WTC11 (cell line): ENCODE measurements at regions not wholly inside any gene's neighbourhood (a gene's known extent, or its start where the extent isn't known, plus 50 kb on each side); places are given as distances from the start of the nearest gene placed in this dataset.

ENCODE experiments used
- ATAC-seq: fragments of 200-7000 bp; cut with Tn5 transposase; 2 replicates; pipeline ENCODE4 v1.10.0; 2021; ENCODE audit warnings: mild to moderate bottlenecking, moderate library complexity
- CTCF ChIA-PET: fragments of 300-600 bp; sonication (Branson Sonifier 250); formaldehyde crosslinking; loops from one replicate; lab custom pipeline; 2021; ENCODE audit warnings: antibody characterized with exemption; lab: Charles Lee
- POLR2A ChIA-PET: fragments of 350-600 bp; sonication (Branson Sonifier 250); formaldehyde crosslinking; loops from one replicate; lab custom pipeline; 2021; ENCODE audit warnings: antibody characterized with exemption; lab: Charles Lee
- DNase-seq: peaks from one replicate; pipeline ENCODE4 v3.0.0; 2021; ENCODE audit warnings: low spot score
- H3K27ac Mint-ChIP-seq: 2 replicates; pipeline ENCODE4 v1.8.0; 2021; ENCODE audit warnings: mixed read lengths
- H3K27me3 Mint-ChIP-seq: 2 replicates; pipeline ENCODE4 v1.8.0; 2021; ENCODE audit warnings: low read depth, mild to moderate bottlenecking, moderate library complexity, mixed read lengths
- H3K36me3 Mint-ChIP-seq: 2 replicates; pipeline ENCODE4 v1.8.0; 2021; ENCODE audit warnings: mixed read lengths
- H3K4me1 Mint-ChIP-seq: 2 replicates; pipeline ENCODE4 v1.8.0; 2022; ENCODE audit warnings: mixed read lengths
- H3K4me3 Mint-ChIP-seq: 2 replicates; pipeline ENCODE4 v1.8.0; 2021; ENCODE audit warnings: mild to moderate bottlenecking, moderate library complexity, mixed read lengths
- H3K9me3 Mint-ChIP-seq: 2 replicates; pipeline ENCODE4 v1.8.0; 2021; ENCODE audit warnings: mixed read lengths
- AFF4 ChIP-seq: sonication (generic); formaldehyde crosslinking; IDR thresholded peaks from 2 replicates; pipeline ENCODE4 v1.8.1; 2023; ENCODE audit warnings: mild to moderate bottlenecking, missing genetic modification reagents, borderline replicate concordance
- CREB1 ChIP-seq: sonication (generic); formaldehyde crosslinking; IDR thresholded peaks from 2 replicates; pipeline ENCODE4 v1.8.0; 2023; ENCODE audit warnings: mild to moderate bottlenecking, missing genetic modification reagents
- E2F1 ChIP-seq: sonication (generic); formaldehyde crosslinking; IDR thresholded peaks from 2 replicates; pipeline ENCODE4 v1.8.0; 2022; ENCODE audit warnings: mild to moderate bottlenecking, missing genetic modification reagents
- E2F4 ChIP-seq: sonication (generic); formaldehyde crosslinking; IDR thresholded peaks from 2 replicates; pipeline ENCODE4 v1.8.1; 2022; ENCODE audit warnings: low read depth, mild to moderate bottlenecking, moderate library complexity, missing genetic modification reagents, borderline replicate concordance
- FOXK1 ChIP-seq: sonication (generic); formaldehyde crosslinking; IDR thresholded peaks from 2 replicates; pipeline ENCODE4 v1.8.0; 2022; ENCODE audit warnings: mild to moderate bottlenecking, moderate library complexity, missing genetic modification reagents
- FOXP4 ChIP-seq: sonication (generic); formaldehyde crosslinking; IDR thresholded peaks from 2 replicates; pipeline ENCODE4 v1.8.0; 2022; ENCODE audit warnings: mild to moderate bottlenecking, missing genetic modification reagents
- GTF2I ChIP-seq: fragments of 250-450 bp; sonication (Bioruptor Pico); conservative IDR thresholded peaks from 2 replicates; pipeline ENCODE4 v1.4.0; 2021; ENCODE audit warnings: mild to moderate bottlenecking
- HMGA2 ChIP-seq: fragments of 250-450 bp; sonication (Bioruptor Pico); IDR thresholded peaks from 2 replicates; pipeline ENCODE4 v1.4.0; 2021; ENCODE audit warnings: mild to moderate bottlenecking, moderate library complexity
- NFYB ChIP-seq: sonication (generic); formaldehyde crosslinking; conservative IDR thresholded peaks from 2 replicates; pipeline ENCODE4 v1.8.0; 2022; ENCODE audit warnings: low read depth, missing genetic modification reagents
- TCF7 ChIP-seq: sonication (generic); formaldehyde crosslinking; IDR thresholded peaks from 2 replicates; pipeline ENCODE4 v1.8.0; 2022; ENCODE audit warnings: mild to moderate bottlenecking, low read depth, missing genetic modification reagents, moderate library complexity
- USF1 ChIP-seq: sonication (generic); formaldehyde crosslinking; IDR thresholded peaks from 2 replicates; pipeline ENCODE4 v1.8.0; 2022; ENCODE audit warnings: mild to moderate bottlenecking, missing genetic modification reagents
- ZBTB21 ChIP-seq: sonication (generic); formaldehyde crosslinking; IDR thresholded peaks from 2 replicates; pipeline ENCODE4 v1.8.1; 2023; ENCODE audit warnings: mild to moderate bottlenecking, missing genetic modification reagents, borderline replicate concordance
- ZBTB43 ChIP-seq: sonication (generic); formaldehyde crosslinking; IDR thresholded peaks from 2 replicates; pipeline ENCODE4 v1.8.1; 2023; ENCODE audit warnings: mild to moderate bottlenecking, missing genetic modification reagents
- ZNF138 ChIP-seq: sonication (generic); formaldehyde crosslinking; conservative IDR thresholded peaks from 2 replicates; pipeline ENCODE4 v1.8.1; 2022; ENCODE audit warnings: mild to moderate bottlenecking, moderate library complexity, missing genetic modification reagents
- ZNF232 ChIP-seq: sonication (generic); formaldehyde crosslinking; IDR thresholded peaks from 2 replicates; pipeline ENCODE4 v1.8.0; 2022; ENCODE audit warnings: mild to moderate bottlenecking, missing genetic modification reagents
- ZNF317 ChIP-seq: sonication (generic); formaldehyde crosslinking; IDR thresholded peaks from 2 replicates; pipeline ENCODE4 v1.8.1; 2023; ENCODE audit warnings: low read depth, mild to moderate bottlenecking, moderate library complexity, missing genetic modification reagents, borderline replicate concordance
- ZNF396 ChIP-seq: fragments of 250-450 bp; sonication (Bioruptor Pico); IDR thresholded peaks from 2 replicates; pipeline ENCODE4 v1.8.0; 2021; ENCODE audit warnings: mild to moderate bottlenecking, moderate library complexity, borderline replicate concordance
- ZNF423 ChIP-seq: fragments of 250-450 bp; sonication (Bioruptor Pico); IDR thresholded peaks from 2 replicates; pipeline ENCODE4 v2.1.2; 2022; ENCODE audit warnings: mild to moderate bottlenecking, moderate library complexity
- ZNF425 ChIP-seq: fragments of 250-450 bp; sonication (Bioruptor Pico); conservative IDR thresholded peaks from 2 replicates; pipeline ENCODE4 v1.9.0; 2021; ENCODE audit warnings: mild to moderate bottlenecking
- ZNF512 ChIP-seq: sonication (generic); formaldehyde crosslinking; IDR thresholded peaks from 2 replicates; pipeline ENCODE4 v1.8.1; 2022; ENCODE audit warnings: missing genetic modification reagents, borderline replicate concordance
- ZNF671 ChIP-seq: fragments of 250-450 bp; sonication (Bioruptor Pico); IDR thresholded peaks from 2 replicates; pipeline ENCODE4 v1.8.0; 2021; ENCODE audit warnings: mild to moderate bottlenecking

GRCh38 chr1:199356561-199356960, 670.9 kb upstream of the NR5A2 start:
- POLR2A ChIA-PET: no interaction called here
- no peak for DNase-seq
- Mint-ChIP-seq H3K27me3 (no peaks in the 10 kb centered on the region), H3K36me3 (no peaks in the 10 kb centered on the region), H3K27ac (no peak overlapping the region), H3K4me1 (0 out of 2 replicates have a peak, but pooled peaks cover 2% of the 10 kb centered on the region), H3K4me3 (no peak overlapping the region), H3K9me3 (peaks cover 9% of the 10 kb centered on the region)
- CTCF ChIA-PET: no interaction called here
- no peak for ATAC-seq
- no peak for TF ChIP-seq ZNF317
- TF ChIP-seq E2F1 (CRISPR knock-in tag): no peak
- no peak for TF ChIP-seq FOXP4
- TF ChIP-seq FOXK1 (CRISPR knock-in tag): no peak
- TF ChIP-seq CREB1 (CRISPR knock-in tag): no peak
- TF ChIP-seq ZNF138 (CRISPR knock-in tag): no peak
- TF ChIP-seq NFYB (CRISPR knock-in tag): no peak
- no peak for TF ChIP-seq ZNF671
- no peak for TF ChIP-seq ZNF425 (CRISPR knock-in tag)
- no peak for TF ChIP-seq ZNF423 (CRISPR knock-in tag)
- TF ChIP-seq ZNF232 (CRISPR knock-in tag): no peak
- no peak for TF ChIP-seq TCF7 (CRISPR knock-in tag)

- peaks cover 9% of the 10 kb centered on the region for H3K9me3 Mint-ChIP-seq
- CTCF ChIA-PET: interaction anchor here (1.0 kb wide), 1 partner anchor 244 kb away, joined by 3 read pairs; no protein-coding TSS in a partner anchor
- H3K4me3 Mint-ChIP-seq: no peak overlapping the region
- no peak for ATAC-seq
- H3K36me3 Mint-ChIP-seq: no peaks in the 10 kb centered on the region
- DNase-seq: no peak
- peaks cover 5% of the 10 kb centered on the region for H3K4me1 Mint-ChIP-seq
- H3K27me3 Mint-ChIP-seq: no peaks in the 10 kb centered on the region
- H3K27ac Mint-ChIP-seq: no peak overlapping the region
- POLR2A ChIA-PET: no interaction called here
- TF ChIP-seq ZBTB43 (CRISPR knock-in tag) (no peak), E2F4 (CRISPR knock-in tag) (no peak), ZBTB21 (CRISPR knock-in tag) (no peak), USF1 (CRISPR knock-in tag) (no peak), HMGA2 (CRISPR knock-in tag) (no peak), ZNF512 (no peak), ZNF317 (no peak), GTF2I (CRISPR knock-in tag) (no peak), AFF4 (CRISPR knock-in tag) (no peak), ZNF396 (CRISPR knock-in tag) (no peak)
Observed at GRCh38 chr1:199357599-199357998, 669.9 kb upstream of the NR5A2 start.
